BJ (cell line): ENCODE measurements at regions not wholly inside any gene's neighbourhood (a gene's known extent, or its start where the extent isn't known, plus 50 kb on each side); places are given as distances from the start of the nearest gene placed in this dataset.

Source experiments
- CTCF ChIA-PET: fragments of 350-600 bp; formaldehyde crosslinking; extraction: SDS; loops from one replicate; lab custom pipeline; 2021; ENCODE audit warnings: antibody characterized with exemption, inconsistent platforms; lab: Yijun Ruan, JAX
- POLR2A ChIA-PET: fragments of 300-600 bp; sonication (Branson Sonifier 250); formaldehyde crosslinking; extraction: SDS; loops from one replicate; lab custom pipeline; 2021; ENCODE audit warnings: antibody characterized with exemption; lab: Charles Lee
- DNase-seq: peaks from one replicate; pipeline ENCODE4 v3.0.0-alpha.2; 2011; ENCODE audit warnings: low read depth
- H3K27me3 ChIP-seq: 2 replicates; pipeline ENCODE4 v1.6.0; 2011; ENCODE audit warnings: low read length; ENCODE audit not compliant: control insufficient read depth, insufficient read depth
- H3K36me3 ChIP-seq: 2 replicates; pipeline ENCODE4 v1.5.1; 2011; ENCODE audit warnings: low read length; ENCODE audit not compliant: control insufficient read depth, insufficient read depth
- H3K4me3 ChIP-seq: 2 replicates; pipeline ENCODE4 v1.5.1; 2011; ENCODE audit warnings: low read depth, mild to moderate bottlenecking, control low read depth, low read length
- CTCF ChIP-seq: IDR thresholded peaks from 2 replicates; pipeline ENCODE4 v1.5.1; 2011; ENCODE audit warnings: low read depth, mild to moderate bottlenecking, control low read depth, inconsistent platforms, low read length, moderate library complexity; ENCODE audit not compliant: insufficient read depth

GRCh38 chr15:96011136-96011535, 319.4 kb upstream of the NR2F2 start:
- CTCF ChIA-PET: no interaction called here
- POLR2A ChIA-PET: no interaction called here
- DNase-seq: no peak
- no peaks in the 10 kb centered on the region for H3K27me3 ChIP-seq
- no peak overlapping the region for H3K4me3 ChIP-seq
- no peaks in the 10 kb centered on the region for H3K36me3 ChIP-seq
- no peak for TF ChIP-seq CTCF

- no peak for TF ChIP-seq CTCF
- no peaks in the 10 kb centered on the region for H3K36me3 ChIP-seq
- no peak for DNase-seq
- ChIA-PET CTCF (interaction anchor here (0.6 to 1.4 kb wide), 3 partner anchors 13 to 1740 kb away, joined by 3 to 4 read pairs (median 3); no protein-coding TSS in a partner anchor), POLR2A (no interaction called here)
- no peak overlapping the region for H3K4me3 ChIP-seq
- no peaks in the 10 kb centered on the region for H3K27me3 ChIP-seq
These were observed 315.6 kb upstream of the NR2F2 start for GRCh38 chr15:96014939-96015338.

GRCh38 chr15:96019114-96019513, 311.4 kb upstream of the NR2F2 start:
- ChIA-PET CTCF (no interaction called here), POLR2A (no interaction called here)
- TF ChIP-seq CTCF: no peak
- no peaks in the 10 kb centered on the region for H3K36me3 ChIP-seq
- DNase-seq: no peak
- no peak overlapping the region for H3K4me3 ChIP-seq
- H3K27me3 ChIP-seq: no peaks in the 10 kb centered on the region

- CTCF ChIA-PET: no interaction called here
- no peak for TF ChIP-seq CTCF
- no peaks in the 10 kb centered on the region for H3K27me3 ChIP-seq
These were observed 310.4 kb upstream of the NR2F2 start for GRCh38 chr15:96020133-96020532.

GRCh38 chr15:96020797-96021196, 309.7 kb upstream of the NR2F2 start:
- no peaks in the 10 kb centered on the region for H3K27me3 ChIP-seq
- TF ChIP-seq CTCF: no peak
- no peak for DNase-seq
- CTCF ChIA-PET: interaction anchor here (0.5 kb wide), 1 partner anchor 45 kb away, joined by 3 read pairs; no protein-coding TSS in a partner anchor
- no peaks in the 10 kb centered on the region for H3K36me3 ChIP-seq
- POLR2A ChIA-PET: no interaction called here
- H3K4me3 ChIP-seq: no peak overlapping the region

More at GRCh38 chr15:96020133-96020532, 310.4 kb upstream of the NR2F2 start:
- no peak for DNase-seq
- POLR2A ChIA-PET: interaction anchor here (0.5 kb wide), 1 partner anchor 307 kb away, joined by 5 read pairs; no protein-coding TSS in a partner anchor
- Histone ChIP-seq H3K4me3 (no peak overlapping the region), H3K36me3 (no peaks in the 10 kb centered on the region)
